ENCODE measurements at regions not wholly inside any gene's neighbourhood (a gene's known extent, or its start where the extent isn't known, plus 50 kb on each side); places are given as distances from the start of the nearest gene placed in this dataset.

DNA sequence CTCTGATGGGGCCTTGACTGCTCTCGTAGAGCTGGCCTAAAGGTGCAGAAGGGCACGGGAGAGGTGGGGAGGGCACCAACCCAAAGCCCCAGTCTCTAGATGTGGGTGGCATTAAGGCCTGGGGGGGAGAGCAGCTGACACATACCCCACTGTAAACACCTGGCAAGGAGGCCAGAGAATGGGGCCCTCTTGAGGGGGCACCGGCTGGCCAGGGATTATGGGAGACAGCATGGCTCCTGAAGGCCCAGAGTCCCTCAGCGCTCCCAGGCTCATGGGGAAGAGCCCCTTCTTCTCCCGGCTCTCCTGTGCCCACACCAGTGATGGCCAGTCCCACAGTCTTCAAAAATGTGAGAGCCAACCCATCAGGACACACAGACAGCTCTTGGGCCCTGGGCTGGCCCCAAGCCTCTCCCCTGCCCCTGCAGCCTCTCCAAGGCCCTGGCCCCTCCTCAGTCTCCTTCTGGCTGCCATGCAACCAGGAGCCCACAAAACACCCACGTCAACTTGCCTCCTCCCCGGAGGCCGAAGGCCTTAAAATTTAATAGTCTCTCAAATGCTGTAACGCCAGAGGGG is 58.2 kb upstream of the FOXP4 start:
- no peak for FAIRE-seq
- Histone ChIP-seq H3K27me3 (no peaks in the 10 kb centered on the region), H3K4me1 (no peaks in the 10 kb centered on the region), H3K36me3 (no peaks in the 10 kb centered on the region), H3K4me3 (no peak overlapping the region), H3K27ac (no peak overlapping the region), H3K9me3 (no peaks in the 10 kb centered on the region)
- ATAC-seq, result no peak
- 87 to 88% methylated on average over 9 of the region's 9 CpGs for WGBS, 2 donors
- TF ChIP-seq, protein P1, sequence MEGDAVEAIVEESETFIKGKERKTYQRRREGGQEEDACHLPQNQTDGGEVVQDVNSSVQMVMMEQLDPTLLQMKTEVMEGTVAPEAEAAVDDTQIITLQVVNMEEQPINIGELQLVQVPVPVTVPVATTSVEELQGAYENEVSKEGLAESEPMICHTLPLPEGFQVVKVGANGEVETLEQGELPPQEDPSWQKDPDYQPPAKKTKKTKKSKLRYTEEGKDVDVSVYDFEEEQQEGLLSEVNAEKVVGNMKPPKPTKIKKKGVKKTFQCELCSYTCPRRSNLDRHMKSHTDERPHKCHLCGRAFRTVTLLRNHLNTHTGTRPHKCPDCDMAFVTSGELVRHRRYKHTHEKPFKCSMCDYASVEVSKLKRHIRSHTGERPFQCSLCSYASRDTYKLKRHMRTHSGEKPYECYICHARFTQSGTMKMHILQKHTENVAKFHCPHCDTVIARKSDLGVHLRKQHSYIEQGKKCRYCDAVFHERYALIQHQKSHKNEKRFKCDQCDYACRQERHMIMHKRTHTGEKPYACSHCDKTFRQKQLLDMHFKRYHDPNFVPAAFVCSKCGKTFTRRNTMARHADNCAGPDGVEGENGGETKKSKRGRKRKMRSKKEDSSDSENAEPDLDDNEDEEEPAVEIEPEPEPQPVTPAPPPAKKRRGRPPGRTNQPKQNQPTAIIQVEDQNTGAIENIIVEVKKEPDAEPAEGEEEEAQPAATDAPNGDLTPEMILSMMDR (IDR thresholded peaks at IDR 0.05), result no peak
- DNase-seq, result no peak
- intact Hi-C loops (cut with DNase I), result no loop called here

GRCh38 chr6:41488433-41489119 is 57.6 kb upstream of the FOXP4 start:
- DNase-seq, result peak in 1 of 6 donors; percentile 12
- no peaks in the 10 kb centered on the region for H3K4me1 ChIP-seq

DNA sequence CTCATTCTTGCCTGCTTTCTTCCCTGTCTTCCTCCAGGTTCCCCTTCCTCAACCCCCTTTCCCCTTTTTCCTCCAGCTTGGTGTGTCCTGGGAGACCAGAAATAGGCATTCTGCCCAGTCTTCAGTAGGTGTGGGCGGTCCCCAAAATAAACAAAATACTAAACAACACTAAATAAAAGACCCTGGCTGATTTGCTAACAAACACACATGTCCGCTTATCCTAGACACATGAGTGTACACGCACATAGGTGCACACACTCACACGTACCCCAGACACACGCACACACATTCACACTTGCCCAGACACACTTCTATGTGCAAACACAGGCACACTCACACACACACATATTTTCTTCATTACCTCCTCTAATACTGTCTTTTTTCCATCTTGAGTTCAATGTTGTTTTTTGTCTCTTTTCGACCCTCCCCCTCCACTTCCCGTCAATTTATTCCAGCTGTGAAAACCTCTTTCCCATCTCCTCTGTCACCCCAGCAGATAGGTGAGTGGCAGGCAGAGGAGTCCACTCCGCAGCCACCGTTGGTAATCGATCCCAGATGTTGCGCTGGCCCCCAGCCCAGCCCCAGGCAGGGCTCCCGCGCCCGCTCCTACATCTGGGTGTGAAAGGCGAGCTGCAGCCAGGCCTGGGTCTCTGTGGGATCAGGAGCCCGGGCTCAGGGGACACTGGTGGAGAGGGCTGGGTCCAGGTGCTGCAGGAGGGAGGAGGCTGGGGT is 56.9 kb upstream of the FOXP4 start:
- Histone ChIP-seq H3K9me3 (no peaks in the 10 kb centered on the region), H3K27ac (no peak overlapping the region), H3K36me3 (no peaks in the 10 kb centered on the region), H3K27me3 (no peaks in the 10 kb centered on the region), H3K4me3 (no peak overlapping the region), H3K4me1 (no peaks in the 10 kb centered on the region)
- 67 to 68% methylated on average over 16 of the region's 16 CpGs for WGBS, 2 donors
- intact Hi-C loops (cut with DNase I), result no loop called here
- peak in 1 of 4 donors; percentile 12 for ATAC-seq
- DNase-seq, result no peak
- TF ChIP-seq, protein P1 (IDR thresholded peaks at IDR 0.05), result no peak
- no peak for FAIRE-seq

More at GRCh38 chr6:41488433-41489119, 57.6 kb upstream of the FOXP4 start:
- Histone ChIP-seq H3K36me3 (no peaks in the 10 kb centered on the region), H3K27me3 (no peaks in the 10 kb centered on the region), H3K9me3 (no peaks in the 10 kb centered on the region), H3K4me3 (no peak overlapping the region), H3K27ac (no peak overlapping the region)
- peak in 3 of 4 donors; percentile 56 to 88 (median 75) for ATAC-seq
- FAIRE-seq, result no peak
- intact Hi-C loops (cut with DNase I), result no loop called here
- WGBS, 2 donors, result 68 to 69% methylated on average over 11 to 12 of the region's 12 CpGs
- TF ChIP-seq, protein P1 (IDR thresholded peaks at IDR 0.05), result no peak

GRCh38 chr6:41492261-41492891 is 53.8 kb upstream of the FOXP4 start:
- WGBS, 2 donors, result 75 to 80% methylated on average over 15 to 16 of the region's 16 CpGs
- DNase-seq (no peak), FAIRE-seq (no peak), ATAC-seq (peak in 1 of 4 donors; percentile 15)
- no peaks in the 10 kb centered on the region for H3K9me3 ChIP-seq
- H3K27me3 ChIP-seq, result no peaks in the 10 kb centered on the region
- intact Hi-C loops (cut with DNase I), result no loop called here
- H3K36me3 ChIP-seq, result no peaks in the 10 kb centered on the region
- H3K4me3 ChIP-seq, result no peak overlapping the region
- no peak overlapping the region for H3K27ac ChIP-seq
- TF ChIP-seq, protein P1 (IDR thresholded peaks at IDR 0.05), result no peak
- H3K4me1 ChIP-seq, result no peaks in the 10 kb centered on the region

Data from pancreas (tissue), 10 donors.